ENCODE measurements at regions not wholly inside any gene's neighbourhood (a gene's known extent, or its start where the extent isn't known, plus 50 kb on each side); places are given as distances from the start of the nearest gene placed in this dataset.

DNA sequence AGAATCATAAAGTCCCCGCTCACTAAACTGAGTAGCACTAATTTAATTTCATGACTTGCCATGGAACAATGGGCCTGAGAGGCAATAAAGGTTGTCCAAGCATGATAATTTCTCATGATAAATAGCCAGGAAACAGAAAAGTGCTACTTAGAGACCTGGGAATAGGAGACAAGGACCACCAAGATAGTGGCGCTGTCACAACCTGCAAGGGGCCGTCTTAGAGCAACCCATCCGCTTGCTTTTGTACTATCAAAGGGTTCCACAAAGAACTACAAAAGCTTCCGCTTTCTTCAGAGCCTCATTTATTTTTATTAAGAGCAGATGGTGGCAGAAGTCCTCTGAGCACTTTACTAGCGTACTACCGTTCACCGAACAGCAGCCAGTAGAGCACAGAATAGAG is 421.7 kb upstream of the GRM7 start:
- Histone ChIP-seq H3K4me1 (no peaks in the 10 kb centered on the region), H3K36me3 (no peaks in the 10 kb centered on the region), H3K27me3 (replicated peaks in 1 of 7) (no peaks in the 10 kb centered on the region), H3K9me3 (no peaks in the 10 kb centered on the region), H3K27ac (no peak overlapping the region), H3K4me3 (no peak overlapping the region)
- DNase-seq, result no peak
- TF ChIP-seq POLR2AphosphoS5 (IDR thresholded peaks at IDR 0.05) (no peak), POLR2A (IDR thresholded peaks at IDR 0.05) (no peak), CTCF (IDR thresholded peaks at IDR 0.05 in 8 of 11, conservative IDR thresholded peaks at IDR 0.05 in 3 of 11) (no peak)
- WGBS, 5 donors, result 91 to 96% (median 92%) methylated on average over 8 of the region's 8 CpGs
- intact Hi-C loops (cut with DNase I; ENCODE audit: low total_unique reads), result no loop called here

- no peaks in the 10 kb centered on the region for H3K4me1 ChIP-seq
- DNase-seq, result no peak
- H3K9me3 ChIP-seq, result no peaks in the 10 kb centered on the region
- no peak for TF ChIP-seq POLR2AphosphoS5 (IDR thresholded peaks at IDR 0.05)
- WGBS, 5 donors, result 68 to 85% (median 72%) methylated on average over 1 of the region's 1 CpG
- no peaks in the 10 kb centered on the region for H3K36me3 ChIP-seq
- no peaks in the 10 kb centered on the region for H3K27me3 ChIP-seq (replicated peaks in 1 of 7)
- intact Hi-C loops (cut with DNase I; ENCODE audit: low total_unique reads), result no loop called here
- H3K4me3 ChIP-seq, result no peak overlapping the region
- H3K27ac ChIP-seq, result no peak overlapping the region
Measured at GRCh38 chr3:6439824-6440223, 421.1 kb upstream of the GRM7 start.

DNA sequence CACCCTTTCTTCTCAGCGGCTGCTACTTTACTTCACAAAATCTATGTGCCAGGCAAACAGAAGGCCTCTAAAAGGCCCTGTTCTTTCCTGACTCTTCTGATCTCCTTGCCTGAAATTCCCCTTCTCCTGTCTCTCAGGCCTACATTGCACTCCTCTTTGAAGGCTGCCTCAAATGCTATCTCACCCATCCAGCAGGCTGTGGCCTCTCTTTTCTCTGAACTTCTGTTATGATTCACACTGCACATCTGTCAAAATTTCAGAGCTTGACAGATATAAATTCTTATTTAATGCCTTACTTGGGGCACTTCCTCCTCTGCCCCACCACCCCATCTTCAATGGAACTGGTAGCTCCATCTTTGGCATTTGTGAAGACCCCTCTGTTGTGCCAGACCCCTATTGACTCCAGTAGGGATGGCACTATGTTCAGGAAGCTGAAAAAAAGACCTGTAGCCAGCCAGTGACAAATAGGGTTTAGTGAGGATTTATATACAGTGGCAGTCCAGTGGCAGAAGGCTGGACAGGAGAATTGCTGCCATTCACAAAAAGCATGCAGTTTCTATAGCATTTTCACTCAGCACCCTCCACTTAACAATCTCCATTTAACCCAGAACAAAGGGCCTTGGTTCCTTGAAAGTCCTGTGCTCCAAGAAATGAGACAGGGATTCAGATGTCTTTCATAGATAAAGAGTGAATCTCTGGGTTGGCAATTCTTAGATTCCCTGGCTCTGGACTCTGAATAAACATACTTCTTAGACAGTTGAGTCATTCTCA is 415.8 kb upstream of the GRM7 start:
- DNase-seq, result no peak
- 69 to 96% (median 92%) methylated on average over 1 of the region's 1 CpG for whole genome bisulfite sequencing, 5 donors
- no peaks in the 10 kb centered on the region for H3K36me3 ChIP-seq
- no peaks in the 10 kb centered on the region for H3K9me3 ChIP-seq
- no peaks in the 10 kb centered on the region for H3K4me1 ChIP-seq
- intact Hi-C loops (cut with DNase I; ENCODE audit: low total_unique reads), result no loop called here
- peaks cover 0 to 4% (median 0%) of the 10 kb centered on the region in 7 donors for H3K27me3 ChIP-seq (replicated peaks in 1 of 7)
- no peak overlapping the region for H3K27ac ChIP-seq
- H3K4me3 ChIP-seq, result no peak overlapping the region
- TF ChIP-seq POLR2A (IDR thresholded peaks at IDR 0.05) (no peak), CTCF (IDR thresholded peaks at IDR 0.05 in 8 of 11, conservative IDR thresholded peaks at IDR 0.05 in 3 of 11) (no peak), POLR2AphosphoS5 (IDR thresholded peaks at IDR 0.05) (no peak)

GRCh38 chr3:6447166-6447801 is 413.6 kb upstream of the GRM7 start:
- intact Hi-C loops (cut with DNase I; ENCODE audit: low total_unique reads), result no loop called here

More at GRCh38 chr3:6447166-6447801, 413.6 kb upstream of the GRM7 start:
- DNase-seq, result no peak
- TF ChIP-seq CTCF (IDR thresholded peaks at IDR 0.05 in 8 of 11, conservative IDR thresholded peaks at IDR 0.05 in 3 of 11), result no peak
- no peak for TF ChIP-seq POLR2A (IDR thresholded peaks at IDR 0.05)
- no peak for TF ChIP-seq POLR2AphosphoS5 (IDR thresholded peaks at IDR 0.05)
- Histone ChIP-seq H3K27ac (no peak overlapping the region), H3K4me3 (no peak overlapping the region), H3K9me3 (no peaks in the 10 kb centered on the region), H3K27me3 (replicated peaks in 1 of 7) (peaks cover 0 to 4% (median 0%) of the 10 kb centered on the region in 7 donors), H3K4me1 (no peaks in the 10 kb centered on the region), H3K36me3 (no peaks in the 10 kb centered on the region)
- 68 to 84% (median 76%) methylated on average over 4 to 5 of the region's 5 CpGs for WGBS, 5 donors

All from spleen (tissue), 11 donors.